Liver (tissue), 8 donors: ENCODE measurements at regions not wholly inside any gene's neighbourhood (a gene's known extent, or its start where the extent isn't known, plus 50 kb on each side); places are given as distances from the start of the nearest gene placed in this dataset.

ENCODE experiments used
- DNase-seq: peaks from one replicate; pipeline ENCODE4 v3.0.0-alpha.2; 2017; ENCODE audit warnings: low spot score
- H3K27ac ChIP-seq, 2 donors: one replicate each; pipeline ENCODE4 v1.7.0; 2013; ENCODE audit warnings: inconsistent platforms in 2 of 2, low read length in 2 of 2, control low read depth in 1 of 2, low read depth in 1 of 2, mild to moderate bottlenecking in 1 of 2
- H3K27me3 ChIP-seq, 4 donors: one replicate each; pipeline versions ENCODE4 v1.6.1 to v1.7.0; 2013; ENCODE audit warnings: low read length in 3 of 4, inconsistent platforms in 1 of 4, mild to moderate bottlenecking in 1 of 4, moderate library complexity in 1 of 4; ENCODE audit not compliant: control insufficient read depth in 4 of 4, insufficient read depth in 4 of 4
- H3K36me3 ChIP-seq, 4 donors: one replicate each; pipeline versions ENCODE4 v1.6.1 to v1.7.0; 2013; ENCODE audit warnings: low read length in 3 of 4, mild to moderate bottlenecking in 3 of 4, low read depth in 1 of 4, moderate library complexity in 1 of 4; ENCODE audit not compliant: control insufficient read depth in 4 of 4, insufficient read depth in 3 of 4
- H3K4me1 ChIP-seq, 4 donors: one replicate each; pipeline versions ENCODE4 v1.6.1 to v1.7.0; 2013; ENCODE audit warnings: low read length in 3 of 4, mild to moderate bottlenecking in 3 of 4, moderate library complexity in 1 of 4; ENCODE audit not compliant: control insufficient read depth in 4 of 4, insufficient read depth in 4 of 4
- H3K4me3 ChIP-seq, 3 donors: one replicate each; pipeline versions ENCODE4 v1.6.1 to v1.7.0; 2013; ENCODE audit warnings: low read length in 3 of 3, control low read depth in 1 of 3, low read depth in 1 of 3, mild to moderate bottlenecking in 1 of 3
- H3K9ac ChIP-seq, 2 donors: one replicate each; pipeline ENCODE4 v1.7.0; 2013; ENCODE audit warnings: low read length in 2 of 2, mild to moderate bottlenecking in 2 of 2, moderate library complexity in 2 of 2, control low read depth in 1 of 2, low read depth in 1 of 2
- H3K9me3 ChIP-seq, 4 donors: one replicate each; pipeline versions ENCODE4 v1.6.1 to v1.7.0; 2013; ENCODE audit warnings: low read length in 3 of 4; ENCODE audit not compliant: control insufficient read depth in 4 of 4
- ATF3 ChIP-seq: IDR thresholded peaks from 2 replicates; pipeline ENCODE4 v1.6.1; 2016; ENCODE audit warnings: antibody characterized with exemption
- CTCF ChIP-seq: fragments of 150-350 bp; IDR thresholded peaks from 2 replicates; pipeline ENCODE4 v1.5.1; 2017; ENCODE audit warnings: improper control_type of control experiment, low read depth, low read length; ENCODE audit not compliant: missing input control
- EGR1 ChIP-seq, 2 donors: IDR thresholded peaks; 2 replicates each; pipeline ENCODE4 v1.6.1; 2016 to 2018; ENCODE audit warnings: antibody characterized with exemption in 2 of 2, low read depth in 2 of 2
- FOXA1 ChIP-seq: IDR thresholded peaks from 2 replicates; pipeline ENCODE4 v1.6.1; 2016; ENCODE audit warnings: antibody characterized with exemption
- FOXA2 ChIP-seq: IDR thresholded peaks from 2 replicates; pipeline ENCODE4 v1.6.1; 2016; ENCODE audit warnings: antibody characterized with exemption
- GABPA ChIP-seq, 2 donors: IDR thresholded peaks in 1 of 2; conservative IDR thresholded peaks in 1 of 2; 2 replicates each; pipeline ENCODE4 v1.6.1; 2016; ENCODE audit warnings: antibody characterized with exemption in 2 of 2, mild to moderate bottlenecking in 1 of 2, moderate library complexity in 1 of 2
- HNF4A ChIP-seq, 2 donors: conservative IDR thresholded peaks; 2 replicates each; pipeline ENCODE4 v1.6.1; 2016; ENCODE audit warnings: antibody characterized with exemption in 2 of 2, mild to moderate bottlenecking in 2 of 2
- HNF4G ChIP-seq: IDR thresholded peaks from 2 replicates; pipeline ENCODE4 v1.6.1; 2016; ENCODE audit warnings: antibody characterized with exemption
- JUND ChIP-seq, 2 donors: IDR thresholded peaks; 2 replicates each; pipeline ENCODE4 v1.6.1; 2016; ENCODE audit warnings: antibody characterized with exemption in 2 of 2
- MAX ChIP-seq: IDR thresholded peaks from 2 replicates; pipeline ENCODE4 v1.6.1; 2016; ENCODE audit warnings: antibody characterized with exemption
- NR2F2 ChIP-seq: IDR thresholded peaks from 2 replicates; pipeline ENCODE4 v1.6.1; 2016; ENCODE audit warnings: antibody characterized with exemption
- RAD21 ChIP-seq, 2 donors: IDR thresholded peaks; 2 replicates each; pipeline ENCODE4 v1.6.1; 2016; ENCODE audit warnings: antibody characterized with exemption in 2 of 2, mild to moderate bottlenecking in 2 of 2
- REST ChIP-seq: IDR thresholded peaks from 2 replicates; pipeline ENCODE4 v1.6.1; 2016; ENCODE audit warnings: antibody characterized with exemption, mild to moderate bottlenecking
- RXRA ChIP-seq, 2 donors: IDR thresholded peaks; 2 replicates each; pipeline ENCODE4 v1.6.1; 2017 to 2018; ENCODE audit warnings: antibody characterized with exemption in 2 of 2, mild to moderate bottlenecking in 1 of 2
- SP1 ChIP-seq: IDR thresholded peaks from 2 replicates; pipeline ENCODE4 v1.6.1; 2018; ENCODE audit warnings: antibody characterized with exemption, mild to moderate bottlenecking
- TAF1 ChIP-seq: conservative IDR thresholded peaks from 2 replicates; pipeline ENCODE4 v1.6.1; 2016; ENCODE audit warnings: antibody characterized with exemption, mild to moderate bottlenecking
- YY1 ChIP-seq: IDR thresholded peaks from 2 replicates; pipeline ENCODE4 v1.6.1; 2016; ENCODE audit warnings: antibody characterized with exemption, mild to moderate bottlenecking
- ZBTB33 ChIP-seq: IDR thresholded peaks from 2 replicates; pipeline ENCODE4 v1.6.1; 2016; ENCODE audit warnings: antibody characterized with exemption
- WGBS: extraction: QIAGEN DNeasy Blood & Tissue Kit; methylation state at CpG from one replicate; pipeline ENCODE4 v1.1.7; 2013; 5-methylcytosine and 5-hydroxymethylcytosine counted together
- donor health status: healthy.
- donor health status: healthy.
- donor health status: healthy.
- donor health status: healthy.
- donor health status: healthy.

GRCh38 chr2:22934747-22935146, 450.2 kb upstream of the KLHL29 start (continued):
- no peak for TF ChIP-seq CTCF
- TF ChIP-seq RAD21 (IDR thresholded peaks at IDR 0.05) = peak in 1 of 2 donors; percentile 43
- TF ChIP-seq NR2F2 = no peak
- no peak for TF ChIP-seq TAF1
- TF ChIP-seq RXRA (IDR thresholded peaks at IDR 0.05) = peak in 1 of 2 donors; percentile 61
- no peak for TF ChIP-seq EGR1 (IDR thresholded peaks at IDR 0.05; ENCODE audit: low read depth in 2 of 2)
- no peak for TF ChIP-seq HNF4G
- TF ChIP-seq FOXA2 = no peak
- TF ChIP-seq JUND (IDR thresholded peaks at IDR 0.05) = peak in 1 of 2 donors; percentile 30

- H3K9me3 ChIP-seq = no peaks in the 10 kb centered on the region
- H3K4me1 ChIP-seq = no peaks in the 10 kb centered on the region
- H3K27ac ChIP-seq = no peak overlapping the region
- H3K4me3 ChIP-seq = no peak overlapping the region
- WGBS = 80% methylated on average over 7 of the region's 7 CpGs
- DNase-seq = no peak
- no peak for TF ChIP-seq HNF4A (conservative IDR thresholded peaks at IDR 0.05)
- no peak overlapping the region for H3K9ac ChIP-seq
- H3K36me3 ChIP-seq = no peaks in the 10 kb centered on the region
- no peaks in the 10 kb centered on the region for H3K27me3 ChIP-seq
Measured at GRCh38 chr2:22942441-22942840, 442.5 kb upstream of the KLHL29 start.

- WGBS = 94% methylated on average over 7 of the region's 7 CpGs
- Histone ChIP-seq H3K27me3 (no peaks in the 10 kb centered on the region), H3K36me3 (no peaks in the 10 kb centered on the region), H3K9ac (no peak overlapping the region), H3K4me1 (no peaks in the 10 kb centered on the region), H3K9me3 (no peaks in the 10 kb centered on the region), H3K4me3 (no peak overlapping the region), H3K27ac (no peak overlapping the region)
- TF ChIP-seq JUND (IDR thresholded peaks at IDR 0.05) = no peak
- TF ChIP-seq ATF3 = no peak
- no peak for TF ChIP-seq HNF4A (conservative IDR thresholded peaks at IDR 0.05)
- no peak for TF ChIP-seq GABPA (IDR thresholded peaks at IDR 0.05 in 1 of 2, conservative IDR thresholded peaks at IDR 0.05 in 1 of 2)
- no peak for TF ChIP-seq SP1
- TF ChIP-seq RXRA (IDR thresholded peaks at IDR 0.05) = no peak
- no peak for TF ChIP-seq HNF4G
- TF ChIP-seq YY1 = no peak
- no peak for TF ChIP-seq MAX
- TF ChIP-seq FOXA2 = no peak
- DNase-seq = no peak
Measured at GRCh38 chr2:22944143-22944542, 440.8 kb upstream of the KLHL29 start.

- no peak overlapping the region for H3K27ac ChIP-seq
- H3K4me1 ChIP-seq = no peaks in the 10 kb centered on the region
- no peak overlapping the region for H3K4me3 ChIP-seq
- TF ChIP-seq JUND (IDR thresholded peaks at IDR 0.05) (no peak), NR2F2 (no peak), FOXA1 (no peak), MAX (no peak), GABPA (IDR thresholded peaks at IDR 0.05 in 1 of 2, conservative IDR thresholded peaks at IDR 0.05 in 1 of 2) (no peak), ZBTB33 (no peak), REST (no peak), RAD21 (IDR thresholded peaks at IDR 0.05) (no peak), FOXA2 (no peak), SP1 (no peak)
- no peak overlapping the region for H3K9ac ChIP-seq
- no peaks in the 10 kb centered on the region for H3K36me3 ChIP-seq
- no peaks in the 10 kb centered on the region for H3K27me3 ChIP-seq
- WGBS = 95% methylated on average over 2 of the region's 2 CpGs
- H3K9me3 ChIP-seq = no peaks in the 10 kb centered on the region
- no peak for DNase-seq
Measured at GRCh38 chr2:22946553-22946952, 438.4 kb upstream of the KLHL29 start.
